SK-N-SH (cell line): ENCODE measurements at regions not wholly inside any gene's neighbourhood (a gene's known extent, or its start where the extent isn't known, plus 50 kb on each side); places are given as distances from the start of the nearest gene placed in this dataset.

ENCODE experiments used
- CTCF ChIA-PET: fragments of 300-600, 350-600 bp; formaldehyde crosslinking; extraction: SDS; loops from one replicate; lab custom pipeline; 2021; lab: Yijun Ruan, JAX
- POLR2A ChIA-PET: fragments of 350-600 bp; sonication (Branson Sonifier 250); formaldehyde crosslinking; extraction: SDS; loops from one replicate; lab custom pipeline; 2020; ENCODE audit warnings: antibody characterized with exemption, inconsistent platforms; lab: Yijun Ruan, JAX
- DNase-seq: peaks from one replicate; pipeline ENCODE4 v3.0.0; 2012
- H2AFZ ChIP-seq: fragments of 200-600 bp; sonication (generic); 2 replicates; pipeline ENCODE4 v1.8.1; 2016; ENCODE audit warnings: antibody characterized with exemption, mild to moderate bottlenecking, low read depth
- H3F3A ChIP-seq: fragments of 200-600 bp; sonication (generic); replicated peaks from 2 replicates; pipeline ENCODE3; 2016; ENCODE audit warnings: antibody characterized with exemption, mild to moderate bottlenecking; ENCODE audit not compliant: insufficient read depth
- H3K27ac ChIP-seq, 2 experiments: fragments of 200-500 bp in 1 of 2; fragments of 200-600 bp in 1 of 2; sonication (Bioruptor generic) in 1 of 2; sonication (generic), shearing (Covaris generic) in 1 of 2; 2 replicates each; pipeline versions ENCODE4 v1.5.1 to v1.6.1; 2014 to 2016; ENCODE audit warnings: low read depth in 2 of 2, inconsistent platforms in 1 of 2, low read length in 1 of 2, mild to moderate bottlenecking in 1 of 2, mixed read lengths in 1 of 2
- H3K27me3 ChIP-seq: fragments of 200-600 bp; sonication (generic), shearing (Covaris generic); 2 replicates; pipeline ENCODE4 v1.6.1; 2016; ENCODE audit warnings: mixed run types; ENCODE audit not compliant: insufficient read depth
- H3K36me3 ChIP-seq, 2 experiments: fragments of 200-500 bp in 1 of 2; fragments of 200-600 bp in 1 of 2; sonication (Bioruptor generic) in 1 of 2; sonication (generic) in 1 of 2; replicated peaks in 1 of 2; 2 replicates each; pipeline versions ENCODE3 to v1.5.1; 2014 to 2016; ENCODE audit warnings: low read length in 1 of 2, mild to moderate bottlenecking in 1 of 2; ENCODE audit not compliant: insufficient read depth in 2 of 2, control insufficient read depth in 1 of 2
- H3K4me1 ChIP-seq, 2 experiments: fragments of 200-500 bp in 1 of 2; fragments of 200-600 bp in 1 of 2; sonication (Bioruptor generic) in 1 of 2; sonication (generic), shearing (Covaris generic) in 1 of 2; 2 replicates each; pipeline versions ENCODE4 v1.5.1 to v1.6.1; 2014 to 2016; ENCODE audit warnings: low read depth in 1 of 2, low read length in 1 of 2, mixed run types in 1 of 2; ENCODE audit not compliant: insufficient read depth in 2 of 2, control insufficient read depth in 1 of 2
- H3K4me2 ChIP-seq: fragments of 200-600 bp; sonication (generic), shearing (Covaris generic); 2 replicates; pipeline ENCODE4 v1.6.1; 2017; ENCODE audit warnings: mixed run types
- H3K4me3 ChIP-seq, 2 experiments: fragments of 200-500 bp in 1 of 2; fragments of 200-600 bp in 1 of 2; sonication (Bioruptor generic) in 1 of 2; sonication (generic), shearing (Covaris generic) in 1 of 2; 2 replicates each; pipeline versions ENCODE4 v1.5.1 to v1.8.1; 2014 to 2016; ENCODE audit warnings: low read depth in 2 of 2, inconsistent platforms in 1 of 2, low read length in 1 of 2, mild to moderate bottlenecking in 1 of 2, mixed read lengths in 1 of 2, moderate library complexity in 1 of 2
- H3K79me2 ChIP-seq: fragments of 200-600 bp; sonication (generic); 2 replicates; pipeline ENCODE4 v1.8.1; 2017; ENCODE audit warnings: mild to moderate bottlenecking; ENCODE audit not compliant: insufficient read depth
- H3K9ac ChIP-seq: fragments of 200-600 bp; sonication (generic); 2 replicates; pipeline ENCODE4 v1.6.1; 2017; ENCODE audit warnings: mixed run types
- H3K9me2 ChIP-seq: fragments of 200-600 bp; sonication (generic); 2 replicates; pipeline ENCODE4 v1.6.1; 2017; ENCODE audit warnings: mixed run types
- H3K9me3 ChIP-seq: fragments of 200-600 bp; sonication (generic); 2 replicates; pipeline ENCODE4 v1.6.1; 2017; ENCODE audit warnings: mixed run types, mild to moderate bottlenecking, moderate library complexity
- H4K20me1 ChIP-seq: fragments of 200-600 bp; sonication (generic); 2 replicates; pipeline ENCODE4 v1.6.1; 2017; ENCODE audit warnings: mild to moderate bottlenecking, mixed run types; ENCODE audit not compliant: insufficient read depth
- ELF1 ChIP-seq: IDR thresholded peaks from 2 replicates; pipeline ENCODE4 v1.4.0; 2012
- FOSL2 ChIP-seq: IDR thresholded peaks from 2 replicates; pipeline ENCODE4 v1.4.0; 2012; ENCODE audit warnings: low read depth, mild to moderate bottlenecking, moderate library complexity, borderline replicate concordance
- FOXJ3 ChIP-seq: sonication (generic); formaldehyde crosslinking; IDR thresholded peaks from 2 replicates; pipeline ENCODE4 v1.5.1; 2020; ENCODE audit warnings: mild to moderate bottlenecking, missing genetic modification reagents
- FOXM1 ChIP-seq: IDR thresholded peaks from 2 replicates; pipeline ENCODE4 v1.4.0; 2012; ENCODE audit warnings: low read depth, mild to moderate bottlenecking
- GABPA ChIP-seq: IDR thresholded peaks from 2 replicates; pipeline ENCODE4 v1.4.0; 2012; ENCODE audit warnings: low read depth, mild to moderate bottlenecking
- GATA2 ChIP-seq: sonication (generic); formaldehyde crosslinking; IDR thresholded peaks from 2 replicates; pipeline ENCODE4 v1.5.0; 2020; ENCODE audit warnings: mild to moderate bottlenecking, missing genetic modification reagents
- JUND ChIP-seq: IDR thresholded peaks from 2 replicates; pipeline ENCODE4 v1.4.0; 2012
- NFIC ChIP-seq: IDR thresholded peaks from 2 replicates; pipeline ENCODE4 v1.4.0; 2012; ENCODE audit warnings: borderline replicate concordance
- NRF1 ChIP-seq: IDR thresholded peaks from 2 replicates; pipeline ENCODE4 v1.6.1; 2012; ENCODE audit warnings: low read depth, mild to moderate bottlenecking, low read length
- POLR2AphosphoS5 ChIP-seq: IDR thresholded peaks from 2 replicates; pipeline ENCODE4 v1.6.1; 2012; ENCODE audit warnings: low read depth, low read length
- RAD21 ChIP-seq: IDR thresholded peaks from 2 replicates; pipeline ENCODE4 v1.6.1; 2012; ENCODE audit warnings: mild to moderate bottlenecking, low read length
- RCOR1 ChIP-seq: fragments of 150-350 bp; IDR thresholded peaks from 2 replicates; pipeline ENCODE4 v1.6.1; 2017; ENCODE audit warnings: antibody characterized with exemption, low read length
- TCF12 ChIP-seq: IDR thresholded peaks from 2 replicates; pipeline ENCODE4 v1.4.0; 2012
- WGBS: methylation state at CpG from one replicate; pipeline ENCODE4 v1.1.6; 2017; ENCODE audit warnings: low lambda C conversion rate; 5-methylcytosine and 5-hydroxymethylcytosine counted together
- TF ChIP-seq, protein P1 (sequence below): IDR thresholded peaks from 2 replicates; pipeline ENCODE4 v1.6.1; 2012; ENCODE audit warnings: mild to moderate bottlenecking, low read depth, low read length, moderate library complexity
- TF ChIP-seq, protein P2 (sequence below): fragments of 200-600 bp; sonication (generic); IDR thresholded peaks from 2 replicates; pipeline ENCODE4 v1.6.1; 2017; ENCODE audit warnings: antibody characterized with exemption, mild to moderate bottlenecking, moderate library complexity
- TF ChIP-seq, protein P3 (sequence below): IDR thresholded peaks from 2 replicates; pipeline ENCODE4 v1.4.0; 2012; ENCODE audit warnings: low read depth, borderline replicate concordance

DNA sequence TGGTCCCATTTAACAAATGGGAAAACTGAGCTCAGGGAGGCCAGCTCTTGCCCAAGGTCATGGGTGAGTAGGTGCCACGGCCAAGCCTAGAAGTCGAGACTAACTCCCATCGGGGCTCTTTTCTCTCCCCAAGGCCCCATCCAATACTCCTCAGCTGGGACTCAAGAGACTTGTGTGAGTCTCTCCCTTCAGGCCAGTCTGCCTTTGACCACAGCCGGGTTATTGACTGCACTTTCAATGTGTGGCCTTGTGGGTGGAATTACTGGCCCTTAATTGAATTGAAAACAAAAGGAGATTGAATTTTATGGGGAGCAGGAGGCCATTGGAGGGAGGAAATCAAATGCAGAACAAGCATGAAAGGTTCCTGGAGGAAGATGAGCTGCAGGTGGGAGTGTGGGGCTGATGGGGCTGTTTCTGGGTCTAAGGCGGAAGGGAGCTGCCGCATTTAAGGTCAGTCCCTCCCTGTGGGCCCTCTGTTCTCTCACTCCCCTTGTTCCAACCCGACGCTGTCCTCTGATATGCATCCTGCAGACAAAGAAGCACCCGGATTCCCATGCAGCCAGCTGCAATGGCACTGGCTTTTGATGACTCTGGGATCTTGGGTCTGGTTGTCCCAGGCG, 552.8 kb downstream of the MIAT start:
- ChIA-PET CTCF (interaction anchor here (1.0 to 1.2 kb wide), 2 partner anchors 14 to 19 kb away, joined by 3 read pairs; no protein-coding TSS in a partner anchor), POLR2A (no interaction called here)
- TF ChIP-seq FOXJ3 (CRISPR knock-in tag) (no peak), POLR2AphosphoS5 (no peak), ELF1 (no peak), FOSL2 (no peak), FOXM1 (no peak), GABPA (no peak), RAD21 (no peak), JUND (no peak), RCOR1 (no peak), GATA2 (no peak), NFIC (no peak), TCF12 (no peak), NRF1 (no peak)
- TF ChIP-seq, protein P1, sequence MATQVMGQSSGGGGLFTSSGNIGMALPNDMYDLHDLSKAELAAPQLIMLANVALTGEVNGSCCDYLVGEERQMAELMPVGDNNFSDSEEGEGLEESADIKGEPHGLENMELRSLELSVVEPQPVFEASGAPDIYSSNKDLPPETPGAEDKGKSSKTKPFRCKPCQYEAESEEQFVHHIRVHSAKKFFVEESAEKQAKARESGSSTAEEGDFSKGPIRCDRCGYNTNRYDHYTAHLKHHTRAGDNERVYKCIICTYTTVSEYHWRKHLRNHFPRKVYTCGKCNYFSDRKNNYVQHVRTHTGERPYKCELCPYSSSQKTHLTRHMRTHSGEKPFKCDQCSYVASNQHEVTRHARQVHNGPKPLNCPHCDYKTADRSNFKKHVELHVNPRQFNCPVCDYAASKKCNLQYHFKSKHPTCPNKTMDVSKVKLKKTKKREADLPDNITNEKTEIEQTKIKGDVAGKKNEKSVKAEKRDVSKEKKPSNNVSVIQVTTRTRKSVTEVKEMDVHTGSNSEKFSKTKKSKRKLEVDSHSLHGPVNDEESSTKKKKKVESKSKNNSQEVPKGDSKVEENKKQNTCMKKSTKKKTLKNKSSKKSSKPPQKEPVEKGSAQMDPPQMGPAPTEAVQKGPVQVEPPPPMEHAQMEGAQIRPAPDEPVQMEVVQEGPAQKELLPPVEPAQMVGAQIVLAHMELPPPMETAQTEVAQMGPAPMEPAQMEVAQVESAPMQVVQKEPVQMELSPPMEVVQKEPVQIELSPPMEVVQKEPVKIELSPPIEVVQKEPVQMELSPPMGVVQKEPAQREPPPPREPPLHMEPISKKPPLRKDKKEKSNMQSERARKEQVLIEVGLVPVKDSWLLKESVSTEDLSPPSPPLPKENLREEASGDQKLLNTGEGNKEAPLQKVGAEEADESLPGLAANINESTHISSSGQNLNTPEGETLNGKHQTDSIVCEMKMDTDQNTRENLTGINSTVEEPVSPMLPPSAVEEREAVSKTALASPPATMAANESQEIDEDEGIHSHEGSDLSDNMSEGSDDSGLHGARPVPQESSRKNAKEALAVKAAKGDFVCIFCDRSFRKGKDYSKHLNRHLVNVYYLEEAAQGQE = no peak
- TF ChIP-seq, protein P2, sequence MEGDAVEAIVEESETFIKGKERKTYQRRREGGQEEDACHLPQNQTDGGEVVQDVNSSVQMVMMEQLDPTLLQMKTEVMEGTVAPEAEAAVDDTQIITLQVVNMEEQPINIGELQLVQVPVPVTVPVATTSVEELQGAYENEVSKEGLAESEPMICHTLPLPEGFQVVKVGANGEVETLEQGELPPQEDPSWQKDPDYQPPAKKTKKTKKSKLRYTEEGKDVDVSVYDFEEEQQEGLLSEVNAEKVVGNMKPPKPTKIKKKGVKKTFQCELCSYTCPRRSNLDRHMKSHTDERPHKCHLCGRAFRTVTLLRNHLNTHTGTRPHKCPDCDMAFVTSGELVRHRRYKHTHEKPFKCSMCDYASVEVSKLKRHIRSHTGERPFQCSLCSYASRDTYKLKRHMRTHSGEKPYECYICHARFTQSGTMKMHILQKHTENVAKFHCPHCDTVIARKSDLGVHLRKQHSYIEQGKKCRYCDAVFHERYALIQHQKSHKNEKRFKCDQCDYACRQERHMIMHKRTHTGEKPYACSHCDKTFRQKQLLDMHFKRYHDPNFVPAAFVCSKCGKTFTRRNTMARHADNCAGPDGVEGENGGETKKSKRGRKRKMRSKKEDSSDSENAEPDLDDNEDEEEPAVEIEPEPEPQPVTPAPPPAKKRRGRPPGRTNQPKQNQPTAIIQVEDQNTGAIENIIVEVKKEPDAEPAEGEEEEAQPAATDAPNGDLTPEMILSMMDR = no peak
- TF ChIP-seq, protein P3, sequence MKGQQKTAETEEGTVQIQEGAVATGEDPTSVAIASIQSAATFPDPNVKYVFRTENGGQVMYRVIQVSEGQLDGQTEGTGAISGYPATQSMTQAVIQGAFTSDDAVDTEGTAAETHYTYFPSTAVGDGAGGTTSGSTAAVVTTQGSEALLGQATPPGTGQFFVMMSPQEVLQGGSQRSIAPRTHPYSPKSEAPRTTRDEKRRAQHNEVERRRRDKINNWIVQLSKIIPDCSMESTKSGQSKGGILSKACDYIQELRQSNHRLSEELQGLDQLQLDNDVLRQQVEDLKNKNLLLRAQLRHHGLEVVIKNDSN = no peak
- Histone ChIP-seq H3K4me2 (no peak overlapping the region), H3K4me3 (no peak overlapping the region), H3K4me1 (peaks cover 0 to 13% of the 10 kb centered on the region in 2 experiments; a peak in 2 of 4 replicates), H3K79me2 (no peaks in the 10 kb centered on the region), H3K36me3 (no peaks in the 10 kb centered on the region), H4K20me1 (no peaks in the 10 kb centered on the region), H3K9ac (no peak overlapping the region), H2AFZ (no peak overlapping the region), H3K27ac (no peak overlapping the region), H3K27me3 (no peaks in the 10 kb centered on the region), H3K9me3 (no peaks in the 10 kb centered on the region), H3F3A (peaks cover 4% of the 10 kb centered on the region), H3K9me2 (no peaks in the 10 kb centered on the region)
- DNase-seq = no peak
- 67% methylated on average over 10 of the region's 10 CpGs for WGBS
